Astrocyte (in vitro differentiated cells and primary cell): ENCODE measurements at regions not wholly inside any gene's neighbourhood (a gene's known extent, or its start where the extent isn't known, plus 50 kb on each side); places are given as distances from the start of the nearest gene placed in this dataset.

Experiments
- CTCF ChIP-seq: IDR thresholded peaks from 2 replicates; pipeline ENCODE4 v1.5.1; 2011; ENCODE audit warnings: low read depth, mild to moderate bottlenecking, inconsistent platforms, low read length, moderate library complexity; ENCODE audit not compliant: insufficient read depth
- EZH2 ChIP-seq: IDR thresholded peaks from 2 replicates; pipeline ENCODE4 v1.6.1; 2012; ENCODE audit warnings: mild to moderate bottlenecking, low read length, inconsistent platforms; ENCODE audit not compliant: insufficient read depth

- TF ChIP-seq CTCF (no peak), EZH2 (no peak)
These were observed 371.5 kb upstream of the ATXN7L3B start for GRCh38 chr12:74166096-74166495.
